ENCODE measurements at regions not wholly inside any gene's neighbourhood (a gene's known extent, or its start where the extent isn't known, plus 50 kb on each side); places are given as distances from the start of the nearest gene placed in this dataset.

- H3K4me2 ChIP-seq (ENCODE audit: insufficient read depth, low read length): no peak overlapping the region
Measured at GRCh38 chr3:25237602-25238001, 190.5 kb upstream of the RARB start.

DNA sequence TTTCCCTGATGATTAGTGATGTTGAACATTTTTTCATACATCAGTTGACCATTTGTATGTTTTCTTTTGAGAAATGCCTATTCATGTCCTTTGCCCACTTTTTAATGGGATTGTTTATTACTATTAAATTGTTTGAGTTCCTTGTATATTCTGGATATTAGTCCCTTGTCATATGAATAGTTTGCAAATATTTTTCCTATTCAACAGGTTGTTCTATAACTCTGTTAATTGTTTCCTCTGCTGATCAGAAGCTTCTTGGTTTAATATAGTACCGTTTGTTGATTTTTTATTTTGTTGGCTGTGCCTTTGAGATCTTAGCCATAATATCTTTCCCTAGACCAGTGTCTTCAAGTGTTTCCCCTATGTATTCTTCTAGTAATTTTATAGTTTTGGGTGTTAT lies 189.0 kb upstream of the RARB start:
- H3K36me3 ChIP-seq (ENCODE audit: insufficient read depth, low read length): no peaks in the 10 kb centered on the region
- H3K27me3 ChIP-seq (ENCODE audit: insufficient read depth, low read length): no peaks in the 10 kb centered on the region
- no peaks in the 10 kb centered on the region for H3K9me3 ChIP-seq (ENCODE audit: low read depth, low read length)
- H4K20me1 ChIP-seq (ENCODE audit: insufficient read depth, low read length): no peaks in the 10 kb centered on the region
- H2AFZ ChIP-seq (ENCODE audit: low read length): no peak overlapping the region
- TF ChIP-seq CTCF (IDR thresholded peaks at IDR 0.05; ENCODE audit: extremely low read depth, low read depth, low read length): no peak
- H3K4me3 ChIP-seq (ENCODE audit: insufficient read depth, low read length): no peak overlapping the region
- no peaks in the 10 kb centered on the region for H3K4me1 ChIP-seq (ENCODE audit: insufficient read depth, low read length)
- no peak for DNase-seq (ENCODE audit: insufficient read length, low spot score, missing footprints)
- H3K79me2 ChIP-seq (ENCODE audit: insufficient read depth, low read length): no peaks in the 10 kb centered on the region
- no peak overlapping the region for H3K27ac ChIP-seq (ENCODE audit: low read depth, low read length)
- no peak overlapping the region for H3K4me2 ChIP-seq (ENCODE audit: insufficient read depth, low read length)

More at GRCh38 chr3:25237602-25238001, 190.5 kb upstream of the RARB start:
- Histone ChIP-seq H4K20me1 (ENCODE audit: insufficient read depth, low read length) (no peaks in the 10 kb centered on the region), H3K27ac (ENCODE audit: low read depth, low read length) (no peak overlapping the region), H2AFZ (ENCODE audit: low read length) (no peak overlapping the region), H3K79me2 (ENCODE audit: insufficient read depth, low read length) (no peaks in the 10 kb centered on the region), H3K27me3 (ENCODE audit: insufficient read depth, low read length) (no peaks in the 10 kb centered on the region), H3K9me3 (ENCODE audit: low read depth, low read length) (no peaks in the 10 kb centered on the region), H3K4me1 (ENCODE audit: insufficient read depth, low read length) (no peaks in the 10 kb centered on the region), H3K36me3 (ENCODE audit: insufficient read depth, low read length) (no peaks in the 10 kb centered on the region), H3K4me3 (ENCODE audit: insufficient read depth, low read length) (no peak overlapping the region)
- no peak for DNase-seq (ENCODE audit: insufficient read length, low spot score, missing footprints)
- TF ChIP-seq CTCF (IDR thresholded peaks at IDR 0.05; ENCODE audit: extremely low read depth, low read depth, low read length): no peak

GRCh38 chr3:25246913-25247312 lies 181.2 kb upstream of the RARB start:
- TF ChIP-seq CTCF (IDR thresholded peaks at IDR 0.05; ENCODE audit: extremely low read depth, low read depth, low read length): no peak
- Histone ChIP-seq H3K27ac (ENCODE audit: low read depth, low read length) (no peak overlapping the region), H3K4me3 (ENCODE audit: insufficient read depth, low read length) (no peak overlapping the region), H3K9me3 (ENCODE audit: low read depth, low read length) (peaks cover 5% of the 10 kb centered on the region), H3K27me3 (ENCODE audit: insufficient read depth, low read length) (no peaks in the 10 kb centered on the region), H2AFZ (ENCODE audit: low read length) (no peak overlapping the region), H4K20me1 (ENCODE audit: insufficient read depth, low read length) (no peaks in the 10 kb centered on the region), H3K4me1 (ENCODE audit: insufficient read depth, low read length) (no peaks in the 10 kb centered on the region), H3K36me3 (ENCODE audit: insufficient read depth, low read length) (no peaks in the 10 kb centered on the region), H3K79me2 (ENCODE audit: insufficient read depth, low read length) (no peaks in the 10 kb centered on the region), H3K4me2 (ENCODE audit: insufficient read depth, low read length) (no peak overlapping the region)
- no peak for DNase-seq (ENCODE audit: insufficient read length, low spot score, missing footprints)

GRCh38 chr3:25252291-25252690 lies 175.8 kb upstream of the RARB start:
- no peaks in the 10 kb centered on the region for H3K79me2 ChIP-seq (ENCODE audit: insufficient read depth, low read length)
- H3K27me3 ChIP-seq (ENCODE audit: insufficient read depth, low read length): no peaks in the 10 kb centered on the region
- no peak overlapping the region for H3K4me3 ChIP-seq (ENCODE audit: insufficient read depth, low read length)
- no peak overlapping the region for H3K4me2 ChIP-seq (ENCODE audit: insufficient read depth, low read length)
- no peaks in the 10 kb centered on the region for H3K4me1 ChIP-seq (ENCODE audit: insufficient read depth, low read length)
- DNase-seq (ENCODE audit: insufficient read length, low spot score, missing footprints): no peak
- H3K36me3 ChIP-seq (ENCODE audit: insufficient read depth, low read length): no peaks in the 10 kb centered on the region
- H4K20me1 ChIP-seq (ENCODE audit: insufficient read depth, low read length): no peaks in the 10 kb centered on the region
- H3K27ac ChIP-seq (ENCODE audit: low read depth, low read length): no peak overlapping the region
- H2AFZ ChIP-seq (ENCODE audit: low read length): no peak overlapping the region
- TF ChIP-seq CTCF (IDR thresholded peaks at IDR 0.05; ENCODE audit: extremely low read depth, low read depth, low read length): no peak
- peaks cover 5% of the 10 kb centered on the region for H3K9me3 ChIP-seq (ENCODE audit: low read depth, low read length)
